ENCODE measurements at regions not wholly inside any gene's neighbourhood (a gene's known extent, or its start where the extent isn't known, plus 50 kb on each side); places are given as distances from the start of the nearest gene placed in this dataset.

DNA sequence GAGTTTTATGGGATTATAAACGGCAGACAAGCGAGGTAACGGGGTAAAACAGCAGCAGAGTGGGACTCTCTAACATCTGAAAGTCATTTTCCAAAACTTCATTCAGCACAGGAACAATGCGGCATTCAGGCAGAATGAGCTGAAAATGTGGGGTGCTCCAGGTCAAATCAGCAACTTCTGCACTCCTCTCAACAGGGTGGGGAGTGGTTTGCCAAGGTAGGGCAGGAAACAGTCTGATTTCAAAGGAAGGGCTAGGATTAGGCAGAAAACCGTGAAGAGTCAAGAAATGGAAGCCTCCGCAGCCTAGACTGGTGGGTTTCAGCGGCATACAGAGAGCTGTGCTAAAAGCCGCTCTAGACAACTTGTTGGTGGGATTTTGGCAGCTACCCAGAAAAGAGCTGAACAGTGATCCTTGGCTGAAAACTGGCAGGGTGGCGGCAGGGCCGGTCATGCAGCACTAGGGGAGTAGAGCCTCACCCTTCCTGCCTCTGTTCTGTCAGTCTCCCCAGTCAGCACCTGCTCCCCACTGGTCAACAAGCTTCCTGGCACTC lies 154.2 kb upstream of the KLF12 start:
- no peaks in the 10 kb centered on the region for H3K9me3 ChIP-seq (replicated peaks; ENCODE audit: control insufficient read depth, insufficient read depth, low read depth, low read length)
- BruUV-seq (replicated peaks), result no TSS peak
- ATAC-seq (no peak), FAIRE-seq (no peak), DNase-seq (ENCODE audit: extremely low read depth in 1 of 4, low spot score in 3 of 4) (no peak)
- no peak overlapping the region for H3K4me3 ChIP-seq
- no peaks in the 10 kb centered on the region for H3K9me1 ChIP-seq (ENCODE audit: control insufficient read depth, insufficient read depth, low read length)
- in situ Hi-C loops (cut with MboI), result no loop called here
- H3K4me2 ChIP-seq (ENCODE audit: insufficient read depth, low read length), result no peak overlapping the region
- H4K20me1 ChIP-seq (replicated peaks; ENCODE audit: control insufficient read depth, insufficient read depth, low read length), result no peaks in the 10 kb centered on the region
- H3K36me3 ChIP-seq (ENCODE audit: control insufficient read depth, insufficient read depth, low read length), result no peaks in the 10 kb centered on the region
- intact Hi-C loops (cut with micrococcal nuclease), result no loop called here
- H3K27ac ChIP-seq (ENCODE audit: extremely low read depth, low read depth, low read length), result no peak overlapping the region
- H2AFZ ChIP-seq (ENCODE audit: low read depth, low read length), result no peak overlapping the region
- H3K9ac ChIP-seq (ENCODE audit: insufficient read depth in 1 of 2, low read depth in 2 of 2, low read length in 2 of 2), result no peak overlapping the region
- no peaks in the 10 kb centered on the region for H3K27me3 ChIP-seq (ENCODE audit: control insufficient read depth in 2 of 2, insufficient read depth in 2 of 2, low read length in 2 of 2)
- ChIA-PET CTCF (ENCODE audit: low intra/inter-chr PET ratio) (no interaction called here), POLR2A (no interaction called here)
- H3K4me1 ChIP-seq (replicated peaks in 1 of 2; ENCODE audit: control insufficient read depth in 2 of 2, insufficient read depth in 2 of 2, low read length in 2 of 2), result no peaks in the 10 kb centered on the region
- 0% methylated on average over 10 of the region's 10 CpGs for WGBS (ENCODE audit: insufficient coverage, low coverage, missing lambda C conversion rate)
- no peaks in the 10 kb centered on the region for H3K79me2 ChIP-seq (ENCODE audit: control insufficient read depth, insufficient read depth, low read length)
- no peak for TF ChIP-seq ZBTB49 (CRISPR knock-in tag; IDR thresholded peaks at IDR 0.05; ENCODE audit: borderline replicate concordance)
- TF ChIP-seq RBM34 (IDR thresholded peaks at IDR 0.05; ENCODE audit: borderline replicate concordance, insufficient read depth, low read length), result no peak
- TF ChIP-seq GATAD2B (IDR thresholded peaks at IDR 0.05; ENCODE audit: borderline replicate concordance), result no peak
- TF ChIP-seq CTBP1 (IDR thresholded peaks at IDR 0.05; ENCODE audit: borderline replicate concordance), result no peak
- no peak for TF ChIP-seq ZNF76 (CRISPR knock-in tag; IDR thresholded peaks at IDR 0.05; ENCODE audit: borderline replicate concordance)
- no peak for TF ChIP-seq NFYB (IDR thresholded peaks at IDR 0.05; ENCODE audit: extremely low read depth, insufficient read length)
- no peak for TF ChIP-seq PML (IDR thresholded peaks at IDR 0.05; ENCODE audit: low read length)
- no peak for TF ChIP-seq SMAD2 (IDR thresholded peaks at IDR 0.05; ENCODE audit: low read depth, low read length)
- TF ChIP-seq ZNF318 (IDR thresholded peaks at IDR 0.05; ENCODE audit: borderline replicate concordance in 1 of 2, low read depth in 1 of 2), result no peak
- TF ChIP-seq ATF3 (IDR thresholded peaks at IDR 0.05), result no peak
- no peak for TF ChIP-seq ATF3 (CRISPR knock-in tag; conservative IDR thresholded peaks at IDR 0.05)
- TF ChIP-seq NFATC3 (IDR thresholded peaks at IDR 0.05), result no peak

Measured in K562 (cell line).